Right cardiac atrium (tissue), 5 donors: ENCODE measurements at regions not wholly inside any gene's neighbourhood (a gene's known extent, or its start where the extent isn't known, plus 50 kb on each side); places are given as distances from the start of the nearest gene placed in this dataset.

Experiments
- ATAC-seq, 2 donors: fragments of 200-7000 bp; cut with Tn5 transposase; one replicate each; pipeline versions ENCODE4 v1.8.0 to v1.9.1; 2020; ENCODE audit warnings: moderate library complexity in 2 of 2, mild to moderate bottlenecking in 1 of 2
- DNase-seq, 3 donors: peaks; one replicate each; pipeline ENCODE4 v3.0.0-alpha.2; 2020
- H3K27ac ChIP-seq: one replicate; pipeline ENCODE4 v1.5.1; 2013; ENCODE audit warnings: mild to moderate bottlenecking, low read length, control low read depth, moderate library complexity
- H3K27me3 ChIP-seq: one replicate; pipeline ENCODE4 v1.6.1; 2013; ENCODE audit not compliant: control insufficient read depth, insufficient read depth
- H3K4me1 ChIP-seq: one replicate; pipeline ENCODE4 v1.6.1; 2013; ENCODE audit warnings: low read length; ENCODE audit not compliant: control insufficient read depth, insufficient read depth
- H3K4me3 ChIP-seq: one replicate; pipeline ENCODE4 v1.5.1; 2013; ENCODE audit warnings: low read length, control low read depth
- H3K9me3 ChIP-seq: one replicate; pipeline ENCODE4 v1.6.1; 2013; ENCODE audit warnings: low read length; ENCODE audit not compliant: control insufficient read depth
- WGBS: extraction: QIAGEN DNeasy Blood & Tissue Kit; methylation state at CpG from one replicate; pipeline ENCODE4 v1.1.7; 2013; 5-methylcytosine and 5-hydroxymethylcytosine counted together
- intact Hi-C, 4 donors: fragments of 100-400 bp; cut with DNase I; formaldehyde crosslinking; loops; one replicate each; pipeline versions ENCODE4 v1.11.0 to v1.14.0; 2022 to 2023
- donor health status: healthy with polysubstance abuse.
- donor health status: DM: no; HTN: yes; CAD: no.
- donor health status: DM: no; HTN: no; CAD: no.
- donor health status: DM: no; HTN: yes; CAD: no; lungs with severe emphysema.
- donor health status: DM: yes; HTN: yes; CAD: no.

GRCh38 chr10:3016016-3016415 is 51.3 kb upstream of the PFKP start:
- Histone ChIP-seq H3K9me3 (peaks cover 4% of the 10 kb centered on the region), H3K27ac (no peak overlapping the region), H3K4me1 (no peaks in the 10 kb centered on the region), H3K4me3 (no peak overlapping the region), H3K27me3 (no peaks in the 10 kb centered on the region)
- intact Hi-C loops = no loop called here
- ATAC-seq (no peak), DNase-seq (no peak)
- WGBS = 78% methylated on average over 7 of the region's 7 CpGs

DNA sequence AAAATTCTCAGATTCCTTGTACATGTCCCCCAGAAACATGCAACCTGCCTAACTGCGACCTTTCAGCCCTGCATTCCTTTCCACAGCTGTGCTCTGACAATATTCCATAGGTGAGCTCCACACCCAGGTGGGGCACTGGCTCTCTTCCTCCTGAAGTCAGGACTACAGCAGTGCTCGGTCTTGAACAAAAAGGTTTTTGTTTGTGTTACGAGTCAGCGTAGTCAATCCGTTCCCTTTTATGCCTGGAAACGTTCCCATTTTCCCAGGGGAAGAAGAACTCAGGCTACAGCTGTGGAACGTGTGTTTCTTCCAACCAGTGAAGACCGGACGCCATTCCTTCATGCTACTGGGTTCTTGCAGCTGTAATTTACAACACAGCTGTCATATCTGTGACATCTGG is 52.4 kb upstream of the PFKP start:
- no peaks in the 10 kb centered on the region for H3K4me1 ChIP-seq
- DNase-seq (no peak), ATAC-seq (no peak)
- peaks cover 4% of the 10 kb centered on the region for H3K9me3 ChIP-seq
- no peak overlapping the region for H3K27ac ChIP-seq
- intact Hi-C loops = no loop called here
- H3K4me3 ChIP-seq = no peak overlapping the region
- 47% methylated on average over 9 of the region's 9 CpGs for WGBS
- no peaks in the 10 kb centered on the region for H3K27me3 ChIP-seq

GRCh38 chr10:3012223-3012622 is 55.1 kb upstream of the PFKP start:
- WGBS = 88% methylated on average over 5 of the region's 5 CpGs
- no peak overlapping the region for H3K27ac ChIP-seq
- H3K27me3 ChIP-seq = no peaks in the 10 kb centered on the region
- no peak for DNase-seq
- peaks cover 4% of the 10 kb centered on the region for H3K9me3 ChIP-seq
- no peaks in the 10 kb centered on the region for H3K4me1 ChIP-seq
- no peak for ATAC-seq
- no peak overlapping the region for H3K4me3 ChIP-seq
- intact Hi-C loops = no loop called here

- intact Hi-C loops = no loop called here
- Histone ChIP-seq H3K9me3 (peaks cover 4% of the 10 kb centered on the region), H3K27me3 (no peaks in the 10 kb centered on the region), H3K27ac (no peak overlapping the region), H3K4me1 (no peaks in the 10 kb centered on the region), H3K4me3 (no peak overlapping the region)
- no peak for ATAC-seq
- WGBS = 25% methylated on average over 10 of the region's 10 CpGs
- no peak for DNase-seq
Measured at GRCh38 chr10:3010816-3011460, 56.4 kb upstream of the PFKP start.

DNA sequence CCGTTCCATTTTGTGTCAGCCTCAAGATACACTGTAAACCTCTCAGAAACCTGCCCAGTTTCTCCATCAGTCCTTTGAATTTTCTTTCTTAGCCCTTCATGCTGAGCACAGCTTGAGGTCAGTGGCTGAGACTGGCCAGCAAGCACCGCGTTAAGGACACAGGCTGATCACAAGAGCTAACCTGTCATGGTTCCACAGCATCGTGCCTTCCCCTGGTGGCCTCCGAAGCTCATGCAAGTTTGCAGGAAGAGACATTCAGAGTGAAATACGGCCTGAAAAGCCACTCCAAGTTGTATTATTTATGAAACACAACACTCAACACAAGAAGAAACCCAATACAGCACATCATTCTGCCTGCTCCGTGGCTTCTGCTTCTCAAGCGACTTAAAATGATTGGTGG is 57.0 kb upstream of the PFKP start:
- no peak for DNase-seq
- H3K9me3 ChIP-seq = peaks cover 4% of the 10 kb centered on the region
- no peaks in the 10 kb centered on the region for H3K4me1 ChIP-seq
- no peak overlapping the region for H3K4me3 ChIP-seq
- WGBS = 72% methylated on average over 8 of the region's 8 CpGs
- no peak overlapping the region for H3K27ac ChIP-seq
- no peaks in the 10 kb centered on the region for H3K27me3 ChIP-seq
- intact Hi-C loops = no loop called here
- no peak for ATAC-seq

DNA sequence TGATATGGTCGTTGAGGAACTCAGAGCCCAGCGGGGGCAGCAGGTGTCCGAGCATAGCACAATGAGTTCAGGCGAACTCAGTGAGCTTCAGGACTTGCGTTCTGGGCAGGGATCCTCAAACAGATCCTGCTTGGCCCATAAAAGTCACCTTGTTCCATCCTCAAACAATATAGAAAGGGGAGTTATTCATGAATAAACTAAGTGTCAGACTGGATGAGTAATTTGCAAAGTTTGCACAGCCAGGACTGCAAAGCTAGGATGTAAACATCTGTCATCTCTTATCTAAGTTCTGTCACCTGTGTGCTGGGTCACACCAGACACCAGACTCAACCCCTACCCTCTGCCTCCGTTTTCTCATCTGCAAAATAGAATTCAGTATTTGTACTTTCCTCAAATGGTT is 58.0 kb upstream of the PFKP start:
- Histone ChIP-seq H3K4me1 (no peaks in the 10 kb centered on the region), H3K27ac (no peak overlapping the region), H3K4me3 (no peak overlapping the region), H3K9me3 (peaks cover 4% of the 10 kb centered on the region), H3K27me3 (no peaks in the 10 kb centered on the region)
- no peak for DNase-seq
- intact Hi-C loops = no loop called here
- ATAC-seq = no peak
- 43% methylated on average over 6 of the region's 6 CpGs for WGBS

DNA sequence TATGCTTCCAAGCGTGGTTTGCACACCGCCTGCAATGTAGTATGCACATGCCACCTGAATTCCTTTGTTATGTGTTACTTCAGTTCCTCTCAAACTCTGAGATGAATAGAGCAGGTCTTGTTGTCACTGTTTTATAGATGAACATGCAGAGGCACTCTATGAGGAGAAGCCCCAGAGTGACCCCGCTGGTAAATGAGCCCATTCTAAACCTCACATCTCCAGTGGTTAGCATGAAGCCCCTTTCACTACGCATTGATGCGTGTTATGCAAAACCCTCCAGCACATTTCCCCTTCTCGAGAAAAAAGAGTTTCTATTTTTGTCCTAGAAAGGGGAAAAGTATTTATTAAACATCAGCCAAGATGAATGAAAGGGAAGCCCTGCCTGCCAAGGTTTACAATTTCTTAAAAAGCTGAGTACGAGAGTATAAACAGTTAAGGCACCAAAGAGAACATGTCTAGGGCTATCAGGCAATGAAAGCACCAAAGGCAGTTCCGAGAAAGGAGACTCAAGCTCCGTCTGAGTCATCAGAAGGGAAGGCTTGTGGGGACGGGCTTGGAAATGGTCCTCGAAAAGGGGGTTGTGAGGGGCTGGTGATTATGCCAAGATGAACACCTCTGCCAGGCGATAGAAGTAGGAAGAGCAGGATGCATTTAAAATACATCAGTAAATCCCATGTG is 58.7 kb upstream of the PFKP start:
- H3K9me3 ChIP-seq = peaks cover 3% of the 10 kb centered on the region
- no peak for ATAC-seq
- intact Hi-C loops = no loop called here
- H3K4me3 ChIP-seq = no peak overlapping the region
- DNase-seq = no peak
- H3K27ac ChIP-seq = no peak overlapping the region
- no peaks in the 10 kb centered on the region for H3K4me1 ChIP-seq
- 48% methylated on average over 12 of the region's 12 CpGs for WGBS
- no peaks in the 10 kb centered on the region for H3K27me3 ChIP-seq

DNA sequence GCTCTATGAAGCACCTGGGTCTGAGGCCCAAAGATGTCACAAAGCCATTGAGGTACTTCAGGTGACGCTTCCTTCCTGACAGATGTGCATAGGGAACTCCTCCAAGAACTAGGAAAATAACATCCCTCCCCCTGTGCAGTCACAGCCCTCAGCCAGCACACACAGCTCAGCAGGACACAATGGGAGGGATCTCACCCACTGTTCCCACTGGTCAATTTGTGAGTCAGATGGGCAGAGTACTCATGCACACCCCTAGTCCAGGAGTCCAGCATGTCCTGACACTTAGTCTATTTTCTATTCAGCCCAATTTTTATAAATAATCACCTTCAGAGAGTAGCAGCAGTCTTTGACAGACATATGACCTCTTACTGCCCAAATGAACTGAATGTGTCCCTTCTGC is 60.7 kb upstream of the PFKP start:
- no peak overlapping the region for H3K27ac ChIP-seq
- no peak overlapping the region for H3K4me3 ChIP-seq
- intact Hi-C loops = no loop called here
- H3K4me1 ChIP-seq = no peaks in the 10 kb centered on the region
- WGBS = 81% methylated on average over 1 of the region's 1 CpG
- H3K27me3 ChIP-seq = no peaks in the 10 kb centered on the region
- DNase-seq (no peak), ATAC-seq (no peak)
- no peaks in the 10 kb centered on the region for H3K9me3 ChIP-seq

DNA sequence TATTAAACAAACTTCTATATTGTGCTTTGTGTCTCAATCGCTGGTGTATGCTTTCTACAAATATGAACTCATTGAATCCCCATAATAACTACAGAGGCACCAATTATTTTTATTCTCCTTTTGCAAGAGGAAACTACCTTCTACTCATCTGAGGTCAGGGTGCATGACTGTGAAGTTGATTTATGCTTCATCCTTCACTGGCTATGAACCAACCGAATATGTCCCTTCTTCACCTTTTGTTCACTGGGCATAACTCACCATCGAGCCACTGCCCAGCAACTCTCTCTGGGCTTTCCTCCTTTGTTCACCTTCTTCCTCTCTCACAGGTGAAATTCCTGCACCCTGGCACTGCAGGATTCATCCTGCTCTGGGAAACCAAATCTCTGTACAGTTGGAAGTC is 61.3 kb upstream of the PFKP start:
- no peak for ATAC-seq
- DNase-seq = no peak
- Histone ChIP-seq H3K27me3 (no peaks in the 10 kb centered on the region), H3K4me3 (no peak overlapping the region), H3K9me3 (no peaks in the 10 kb centered on the region), H3K4me1 (no peaks in the 10 kb centered on the region), H3K27ac (no peak overlapping the region)
- 74% methylated on average over 3 of the region's 3 CpGs for WGBS
- intact Hi-C loops = no loop called here

DNA sequence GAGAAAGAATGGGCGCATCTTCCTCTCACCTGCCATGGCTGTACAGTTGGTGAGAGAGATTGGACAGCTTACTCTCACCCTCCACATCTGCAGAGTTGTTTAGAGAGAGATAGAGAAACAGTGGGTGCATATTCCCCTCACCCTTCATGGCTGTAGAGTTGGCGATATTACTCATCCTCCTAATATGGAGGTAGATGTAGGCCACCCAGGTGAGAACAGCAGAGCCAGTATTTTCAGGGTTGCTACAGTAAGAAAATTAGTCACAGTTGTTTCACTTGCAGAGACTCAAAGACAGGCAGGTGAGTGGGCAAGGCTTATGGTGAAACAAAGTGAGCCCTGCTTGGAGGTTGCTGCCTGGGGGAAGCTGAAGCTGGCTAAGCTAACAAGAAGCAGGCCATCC is 65.0 kb upstream of the PFKP start:
- Histone ChIP-seq H3K27ac (no peak overlapping the region), H3K4me3 (no peak overlapping the region), H3K27me3 (no peaks in the 10 kb centered on the region), H3K4me1 (no peaks in the 10 kb centered on the region), H3K9me3 (no peaks in the 10 kb centered on the region)
- 91% methylated on average over 2 of the region's 2 CpGs for WGBS
- ATAC-seq = no peak
- intact Hi-C loops = no loop called here
- no peak for DNase-seq

GRCh38 chr10:3000048-3000447 is 67.3 kb upstream of the PFKP start:
- Histone ChIP-seq H3K4me1 (no peaks in the 10 kb centered on the region), H3K4me3 (no peak overlapping the region), H3K27me3 (no peaks in the 10 kb centered on the region), H3K9me3 (no peaks in the 10 kb centered on the region), H3K27ac (no peak overlapping the region)
- no peak for DNase-seq
- WGBS = 68% methylated on average over 2 of the region's 2 CpGs
- no peak for ATAC-seq
- intact Hi-C loops = no loop called here
